Hepatocyte (in vitro differentiated cells): ENCODE measurements at regions not wholly inside any gene's neighbourhood (a gene's known extent, or its start where the extent isn't known, plus 50 kb on each side); places are given as distances from the start of the nearest gene placed in this dataset.

Experiments
- EZH2 ChIP-seq: fragments of 200-600 bp; sonication (generic); IDR thresholded peaks from 2 replicates; pipeline ENCODE4 v1.6.1; 2016; ENCODE audit warnings: antibody characterized with exemption, mild to moderate bottlenecking, borderline replicate concordance
- TF ChIP-seq, protein P1 (sequence below): fragments of 200-600 bp; sonication (generic); IDR thresholded peaks from 2 replicates; pipeline ENCODE4 v1.5.1; 2016; ENCODE audit warnings: antibody characterized with exemption, mild to moderate bottlenecking; ENCODE audit not compliant: poor library complexity

DNA sequence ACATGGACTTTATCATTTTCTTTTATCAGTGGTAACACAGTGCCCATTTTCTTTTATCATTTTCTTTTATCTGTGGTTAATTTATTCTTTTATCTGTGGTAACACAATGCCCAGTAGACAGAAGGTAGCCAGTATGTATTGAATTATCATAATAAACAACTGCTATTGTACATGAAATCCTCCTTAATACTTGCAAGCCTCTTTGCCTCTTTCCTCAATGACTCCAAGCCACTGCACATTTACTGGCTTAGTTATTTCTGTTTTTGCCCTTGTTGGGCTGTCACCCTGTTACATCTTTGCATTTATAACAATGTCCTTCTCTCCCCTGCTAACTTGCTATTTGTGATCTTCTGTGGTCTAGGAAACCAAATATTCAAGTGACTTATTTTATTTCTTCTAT lies 345.0 kb downstream of the ATP23 start:
- TF ChIP-seq, protein P1, sequence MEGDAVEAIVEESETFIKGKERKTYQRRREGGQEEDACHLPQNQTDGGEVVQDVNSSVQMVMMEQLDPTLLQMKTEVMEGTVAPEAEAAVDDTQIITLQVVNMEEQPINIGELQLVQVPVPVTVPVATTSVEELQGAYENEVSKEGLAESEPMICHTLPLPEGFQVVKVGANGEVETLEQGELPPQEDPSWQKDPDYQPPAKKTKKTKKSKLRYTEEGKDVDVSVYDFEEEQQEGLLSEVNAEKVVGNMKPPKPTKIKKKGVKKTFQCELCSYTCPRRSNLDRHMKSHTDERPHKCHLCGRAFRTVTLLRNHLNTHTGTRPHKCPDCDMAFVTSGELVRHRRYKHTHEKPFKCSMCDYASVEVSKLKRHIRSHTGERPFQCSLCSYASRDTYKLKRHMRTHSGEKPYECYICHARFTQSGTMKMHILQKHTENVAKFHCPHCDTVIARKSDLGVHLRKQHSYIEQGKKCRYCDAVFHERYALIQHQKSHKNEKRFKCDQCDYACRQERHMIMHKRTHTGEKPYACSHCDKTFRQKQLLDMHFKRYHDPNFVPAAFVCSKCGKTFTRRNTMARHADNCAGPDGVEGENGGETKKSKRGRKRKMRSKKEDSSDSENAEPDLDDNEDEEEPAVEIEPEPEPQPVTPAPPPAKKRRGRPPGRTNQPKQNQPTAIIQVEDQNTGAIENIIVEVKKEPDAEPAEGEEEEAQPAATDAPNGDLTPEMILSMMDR: no peak
- TF ChIP-seq EZH2: no peak
